ENCODE measurements at regions not wholly inside any gene's neighbourhood (a gene's known extent, or its start where the extent isn't known, plus 50 kb on each side); places are given as distances from the start of the nearest gene placed in this dataset.

- ATAC-seq (no peak), DNase-seq (no peak)
- no peak for TF ChIP-seq CTCF (IDR thresholded peaks at IDR 0.05)
- no peaks in the 10 kb centered on the region for H3K9me3 ChIP-seq
- H3K4me3 ChIP-seq = no peak overlapping the region
- intact Hi-C loops (cut with DNase I, micrococcal nuclease) = no loop called here
- H3K36me3 ChIP-seq (ENCODE audit: low read depth) = no peaks in the 10 kb centered on the region
- H3K4me1 ChIP-seq (ENCODE audit: low read depth) = no peaks in the 10 kb centered on the region
Measured at GRCh38 chr18:30588673-30589164, 453.8 kb downstream of the DSC3 start.

- no peaks in the 10 kb centered on the region for H3K4me1 ChIP-seq (ENCODE audit: low read depth)
- no peaks in the 10 kb centered on the region for H3K9me3 ChIP-seq
- no peak for TF ChIP-seq CTCF (IDR thresholded peaks at IDR 0.05)
- intact Hi-C loops (cut with DNase I, micrococcal nuclease) = no loop called here
- no peak overlapping the region for H3K4me3 ChIP-seq
- no peaks in the 10 kb centered on the region for H3K36me3 ChIP-seq (ENCODE audit: low read depth)
- DNase-seq = no peak
- ATAC-seq = no peak
Measured at GRCh38 chr18:30583768-30584167, 458.8 kb downstream of the DSC3 start.

- Histone ChIP-seq H3K4me1 (ENCODE audit: low read depth) (no peaks in the 10 kb centered on the region), H3K36me3 (ENCODE audit: low read depth) (no peaks in the 10 kb centered on the region), H3K9me3 (no peaks in the 10 kb centered on the region), H3K4me3 (no peak overlapping the region)
- TF ChIP-seq CTCF (IDR thresholded peaks at IDR 0.05) = no peak
- ATAC-seq (no peak), DNase-seq (no peak)
- intact Hi-C loops (cut with DNase I, micrococcal nuclease) = no loop called here
Measured at GRCh38 chr18:30582078-30582477, 460.5 kb downstream of the DSC3 start.

GRCh38 chr18:30578707-30579106 is 463.8 kb downstream of the DSC3 start:
- DNase-seq (no peak), ATAC-seq (no peak)
- Histone ChIP-seq H3K4me3 (no peak overlapping the region), H3K9me3 (no peaks in the 10 kb centered on the region), H3K4me1 (ENCODE audit: low read depth) (no peaks in the 10 kb centered on the region), H3K36me3 (ENCODE audit: low read depth) (no peaks in the 10 kb centered on the region)
- TF ChIP-seq CTCF (IDR thresholded peaks at IDR 0.05) = no peak
- intact Hi-C loops (cut with DNase I, micrococcal nuclease) = no loop called here

GRCh38 chr18:30572214-30572613 is 470.3 kb downstream of the DSC3 start:
- ATAC-seq (no peak), DNase-seq (no peak)
- intact Hi-C loops (cut with DNase I, micrococcal nuclease) = no loop called here
- H3K36me3 ChIP-seq (ENCODE audit: low read depth) = no peaks in the 10 kb centered on the region
- no peak overlapping the region for H3K4me3 ChIP-seq
- no peaks in the 10 kb centered on the region for H3K9me3 ChIP-seq
- no peak for TF ChIP-seq CTCF (IDR thresholded peaks at IDR 0.05)
- no peaks in the 10 kb centered on the region for H3K4me1 ChIP-seq (ENCODE audit: low read depth)

GRCh38 chr18:30568333-30568732 is 474.2 kb downstream of the DSC3 start:
- no peak overlapping the region for H3K4me3 ChIP-seq
- no peak for TF ChIP-seq CTCF (IDR thresholded peaks at IDR 0.05)
- DNase-seq = no peak
- H3K36me3 ChIP-seq (ENCODE audit: low read depth) = no peaks in the 10 kb centered on the region
- no peaks in the 10 kb centered on the region for H3K4me1 ChIP-seq (ENCODE audit: low read depth)
- intact Hi-C loops (cut with DNase I, micrococcal nuclease) = no loop called here
- ATAC-seq = no peak
- no peaks in the 10 kb centered on the region for H3K9me3 ChIP-seq

Data from mucosa of descending colon (tissue), 3 donors.